Duodenal mucosa (tissue), 2 donors: ENCODE measurements at regions not wholly inside any gene's neighbourhood (a gene's known extent, or its start where the extent isn't known, plus 50 kb on each side); places are given as distances from the start of the nearest gene placed in this dataset.
"Not testable (repeated sequence)": the region's sequence is repeated elsewhere in the genome, so short reads cannot be mapped to it uniquely, and the experiment has no call there.

Experiments
- H3K27ac ChIP-seq: one replicate; pipeline ENCODE4 v1.7.0; 2013; ENCODE audit warnings: low read depth, low read length
- H3K27me3 ChIP-seq, 2 donors: one replicate each; pipeline ENCODE4 v1.7.0; 2013; ENCODE audit warnings: low read length in 2 of 2, control low read depth in 1 of 2; ENCODE audit not compliant: insufficient read depth in 2 of 2, control insufficient read depth in 1 of 2
- H3K36me3 ChIP-seq, 2 donors: one replicate each; pipeline ENCODE4 v1.7.0; 2013; ENCODE audit warnings: low read length in 2 of 2, control low read depth in 1 of 2; ENCODE audit not compliant: insufficient read depth in 2 of 2, control insufficient read depth in 1 of 2
- H3K4me1 ChIP-seq, 2 donors: one replicate each; pipeline ENCODE4 v1.7.0; 2013; ENCODE audit warnings: low read length in 2 of 2, control low read depth in 1 of 2; ENCODE audit not compliant: insufficient read depth in 2 of 2, control insufficient read depth in 1 of 2
- H3K4me3 ChIP-seq, 2 donors: one replicate each; pipeline ENCODE4 v1.7.0; 2013; ENCODE audit warnings: low read length in 2 of 2, low read depth in 1 of 2
- H3K9ac ChIP-seq, 2 donors: one replicate each; pipeline ENCODE4 v1.7.0; 2013; ENCODE audit warnings: low read length in 2 of 2, low read depth in 1 of 2
- H3K9me3 ChIP-seq, 2 donors: one replicate each; pipeline ENCODE4 v1.7.0; 2013; ENCODE audit warnings: low read length in 2 of 2, control low read depth in 1 of 2; ENCODE audit not compliant: control insufficient read depth in 1 of 2

- H3K36me3 ChIP-seq, result no peaks in the 10 kb centered on the region
- H3K27me3 ChIP-seq, result peaks cover 5 to 15% of the 10 kb centered on the region in 2 donors
- H3K9ac ChIP-seq, result no peak overlapping the region
- no peaks in the 10 kb centered on the region for H3K9me3 ChIP-seq
- H3K4me3 ChIP-seq, result no peak overlapping the region
- H3K4me1 ChIP-seq, result no peaks in the 10 kb centered on the region
- H3K27ac ChIP-seq, result no peak overlapping the region
Observed at GRCh38 chr1:143643148-143643885, 328.5 kb downstream of the FAM72C start.

- H3K4me3 ChIP-seq, result no peak overlapping the region
- no peaks in the 10 kb centered on the region for H3K9me3 ChIP-seq
- H3K27me3 ChIP-seq, result no peaks in the 10 kb centered on the region
- H3K36me3 ChIP-seq, result no peaks in the 10 kb centered on the region
- no peak overlapping the region for H3K9ac ChIP-seq
- no peaks in the 10 kb centered on the region for H3K4me1 ChIP-seq
- H3K27ac ChIP-seq, result no peak overlapping the region
Observed at GRCh38 chr1:143625886-143626285, 345.9 kb downstream of the FAM72C start.

- peaks cover 0 to 4% of the 10 kb centered on the region in 2 donors for H3K27me3 ChIP-seq
- H3K9ac ChIP-seq, result no peak overlapping the region
- H3K27ac ChIP-seq, result no peak overlapping the region
- no peak overlapping the region for H3K4me3 ChIP-seq
- no peaks in the 10 kb centered on the region for H3K36me3 ChIP-seq
- H3K9me3 ChIP-seq, result no peaks in the 10 kb centered on the region
- H3K4me1 ChIP-seq, result no peaks in the 10 kb centered on the region
Observed at GRCh38 chr1:143619851-143620250, 351.9 kb downstream of the FAM72C start.

- Histone ChIP-seq H3K27me3 (no peaks in the 10 kb centered on the region), H3K27ac (no peak overlapping the region), H3K9me3 (no peaks in the 10 kb centered on the region), H3K4me3 (no peak overlapping the region), H3K4me1 (no peaks in the 10 kb centered on the region), H3K9ac (no peak overlapping the region), H3K36me3 (no peaks in the 10 kb centered on the region)
Observed at GRCh38 chr1:143611159-143611558, 360.6 kb downstream of the FAM72C start.

GRCh38 chr1:143610196-143610595 lies 361.6 kb downstream of the FAM72C start:
- no peaks in the 10 kb centered on the region for H3K4me1 ChIP-seq
- no peak overlapping the region for H3K27ac ChIP-seq
- H3K9me3 ChIP-seq, result no peaks in the 10 kb centered on the region
- H3K27me3 ChIP-seq, result no peaks in the 10 kb centered on the region
- no peak overlapping the region for H3K4me3 ChIP-seq
- H3K9ac ChIP-seq, result no peak overlapping the region
- no peaks in the 10 kb centered on the region for H3K36me3 ChIP-seq

- no peaks in the 10 kb centered on the region for H3K27me3 ChIP-seq
Observed at GRCh38 chr1:143604887-143605286, 366.9 kb downstream of the FAM72C start.

GRCh38 chr1:143584508-143584907 lies 387.3 kb downstream of the FAM72C start:
- no peaks in the 10 kb centered on the region for H3K9me3 ChIP-seq
- no peak overlapping the region for H3K27ac ChIP-seq
- H3K4me3 ChIP-seq, result no peak overlapping the region
- no peaks in the 10 kb centered on the region for H3K27me3 ChIP-seq
- H3K4me1 ChIP-seq, result no peaks in the 10 kb centered on the region
- no peaks in the 10 kb centered on the region for H3K36me3 ChIP-seq
- no peak overlapping the region for H3K9ac ChIP-seq

More at GRCh38 chr1:143604887-143605286, 366.9 kb downstream of the FAM72C start:
- Histone ChIP-seq H3K4me3 (no peak overlapping the region), H3K27ac (no peak overlapping the region), H3K9me3 (no peaks in the 10 kb centered on the region), H3K9ac (no peak overlapping the region), H3K4me1 (no peaks in the 10 kb centered on the region), H3K36me3 (no peaks in the 10 kb centered on the region)

- Histone ChIP-seq H3K4me1 (no peaks in the 10 kb centered on the region), H3K4me3 (no peak overlapping the region), H3K9me3 (no peaks in the 10 kb centered on the region), H3K36me3 (no peaks in the 10 kb centered on the region), H3K27ac (no peak overlapping the region), H3K27me3 (no peaks in the 10 kb centered on the region), H3K9ac (no peak overlapping the region)
Observed at GRCh38 chr1:143574891-143575520, 396.8 kb downstream of the FAM72C start.

- not testable (repeated sequence) for H3K9ac ChIP-seq, H3K9me3 ChIP-seq, H3K36me3 ChIP-seq
Observed at GRCh38 chr1:143572661-143573060, 399.1 kb downstream of the FAM72C start.

GRCh38 chr1:143563761-143564160 lies 408.0 kb downstream of the FAM72C start:
- H3K4me3 ChIP-seq, H3K27ac ChIP-seq, H3K27me3 ChIP-seq, H3K9ac ChIP-seq, H3K4me1 ChIP-seq, H3K9me3 ChIP-seq, H3K36me3 ChIP-seq: not testable (repeated sequence)

More at GRCh38 chr1:143572661-143573060, 399.1 kb downstream of the FAM72C start:
- not testable (repeated sequence) for H3K4me3 ChIP-seq, H3K27me3 ChIP-seq, H3K27ac ChIP-seq, H3K4me1 ChIP-seq
